GF-D8 (cell line): ENCODE measurements at regions not wholly inside any gene's neighbourhood (a gene's known extent, or its start where the extent isn't known, plus 50 kb on each side); places are given as distances from the start of the nearest gene placed in this dataset.

ENCODE experiments used
- DNase-seq: peaks from one replicate; lab custom pipeline; 2025; lab: John Stamatoyannopoulos, UW

DNA sequence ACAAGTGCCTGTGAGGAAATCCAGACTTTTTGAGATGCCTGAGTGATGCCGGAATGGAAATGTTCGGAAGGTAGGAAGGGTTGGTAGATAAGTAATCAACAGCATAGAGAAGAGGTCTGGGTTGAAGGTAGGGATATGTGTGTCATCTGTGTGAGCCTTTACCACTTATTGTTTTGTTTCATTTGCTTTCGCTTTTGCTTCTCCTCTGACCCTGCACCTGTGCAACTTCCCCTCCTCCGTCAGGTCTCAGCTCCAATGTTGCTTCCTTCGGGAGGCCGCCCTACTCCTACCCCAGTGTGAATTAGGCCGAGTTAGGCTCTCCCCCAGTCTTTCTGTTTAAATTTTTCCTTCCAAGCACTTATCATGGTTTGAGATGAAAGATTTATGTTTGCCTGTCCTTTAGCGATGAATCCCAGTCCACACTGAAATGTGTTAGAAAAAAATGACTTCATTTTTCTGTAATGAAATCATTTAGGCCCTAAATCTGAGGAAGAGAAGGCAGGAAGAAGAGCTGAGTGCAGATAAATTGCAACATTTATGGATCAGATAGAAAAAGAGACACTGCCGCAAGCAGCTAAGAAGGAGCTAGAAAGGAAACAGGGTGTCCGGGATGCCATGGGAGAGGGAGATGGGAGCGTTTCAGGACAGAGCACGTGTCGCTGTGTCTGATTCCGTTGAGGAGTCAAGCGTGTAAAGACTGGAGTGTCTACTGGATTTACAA, 139.6 kb upstream of the PELI1 start:
- DNase-seq: no peak

DNA sequence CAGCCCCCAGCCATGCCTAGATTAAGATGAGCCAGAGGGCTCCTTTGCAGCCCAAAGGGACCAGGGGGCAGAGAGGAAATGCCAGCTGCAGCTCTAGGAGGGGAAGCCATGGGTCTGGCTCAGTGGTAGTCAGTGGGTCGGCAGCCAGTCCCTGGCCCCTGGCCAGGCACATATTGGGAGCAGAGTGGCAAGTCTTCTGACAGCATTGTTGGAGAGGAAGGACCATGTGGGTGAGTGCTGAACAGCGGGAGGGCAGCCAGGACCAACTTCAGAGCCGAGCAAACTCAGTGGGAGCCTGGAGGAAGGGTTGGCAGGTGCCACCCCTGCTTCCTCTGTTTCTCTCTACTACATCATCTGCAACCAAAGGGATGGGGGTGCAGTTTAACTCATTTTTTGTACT, 140.5 kb upstream of the PELI1 start:
- no peak for DNase-seq

DNA sequence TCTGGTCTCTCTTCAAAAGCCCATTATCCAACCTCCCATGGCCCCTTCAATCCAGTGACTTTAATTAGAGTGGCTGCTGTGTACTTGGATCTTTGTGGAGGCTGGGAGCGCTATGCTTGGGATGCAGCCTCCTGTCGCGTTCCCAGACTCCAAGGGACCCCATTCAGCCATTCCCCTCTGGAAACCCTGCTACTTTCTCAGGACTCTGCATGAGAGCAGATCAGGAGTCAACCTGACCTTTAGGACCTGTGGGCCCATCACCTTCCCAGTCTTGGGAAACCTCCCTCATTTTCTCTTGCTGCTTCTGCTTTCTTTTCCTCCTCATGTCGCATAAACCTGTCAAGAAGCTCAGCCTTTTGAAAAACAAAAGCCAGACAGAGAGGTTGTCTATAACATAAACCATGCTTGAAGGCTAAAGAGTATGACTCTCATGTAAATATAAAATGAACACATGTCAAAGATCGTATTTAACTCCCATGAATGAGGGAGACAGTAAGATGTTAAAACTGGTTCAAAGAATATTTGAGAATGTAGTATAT, 143.1 kb upstream of the PELI1 start:
- DNase-seq: no peak

DNA sequence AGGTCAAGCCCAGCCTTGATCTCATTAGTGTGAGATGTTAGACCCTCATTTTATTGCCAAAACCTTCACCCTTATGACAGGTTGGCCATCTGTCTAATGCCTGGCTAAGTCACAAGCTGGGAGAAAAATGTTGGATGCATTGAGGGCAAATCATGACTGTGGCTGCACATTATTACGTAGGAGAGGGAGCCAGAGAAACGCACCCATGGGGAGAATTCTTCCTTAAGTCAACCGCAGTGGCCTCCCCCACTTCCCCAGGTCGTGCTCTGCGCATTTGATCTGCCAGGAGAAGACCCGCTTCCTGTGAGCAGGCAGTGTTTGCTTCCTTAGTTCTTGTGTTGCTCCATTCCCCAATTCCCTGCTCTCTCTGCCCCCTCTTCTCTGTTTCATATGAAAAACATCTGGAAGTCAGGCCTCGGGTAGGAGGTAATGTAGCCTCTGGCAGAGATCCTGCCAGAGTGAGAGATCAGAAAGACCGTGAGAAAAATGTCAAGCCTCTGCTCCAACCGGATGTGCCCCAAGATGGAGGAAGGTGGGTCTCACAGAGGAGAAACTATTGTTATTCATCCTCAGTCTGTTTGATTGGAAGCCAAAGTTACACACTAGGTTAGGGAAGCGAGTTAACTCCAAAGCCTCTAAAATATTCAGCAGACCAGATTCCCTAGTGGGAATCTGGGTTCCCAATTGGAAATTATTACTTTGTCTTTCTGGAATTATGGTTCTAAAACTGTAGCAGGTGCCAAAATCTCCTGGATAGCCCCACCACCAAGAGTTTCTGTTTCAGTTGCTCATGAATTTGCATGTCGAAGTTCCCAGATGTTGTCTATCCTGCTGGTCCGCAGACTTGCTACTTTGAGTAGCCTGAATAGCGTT, 144.3 kb upstream of the PELI1 start:
- DNase-seq: no peak

DNA sequence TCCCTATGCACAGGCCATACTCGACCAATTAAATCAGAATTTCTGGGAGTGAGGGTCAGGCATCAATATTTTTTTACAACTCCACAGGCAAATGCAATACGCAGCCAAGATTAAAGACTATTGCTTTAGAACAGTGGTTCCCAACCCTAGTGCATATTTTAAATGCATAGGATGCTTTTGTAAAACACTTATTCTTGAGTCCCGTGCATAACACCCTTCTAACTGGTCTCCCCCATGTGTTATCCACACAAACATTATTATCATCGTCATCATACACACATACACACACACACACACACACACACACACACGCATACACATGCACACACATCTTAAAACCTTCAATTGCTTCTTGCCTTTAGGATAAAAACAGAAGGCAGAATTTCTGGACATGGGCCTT, 145.0 kb upstream of the PELI1 start:
- no peak for DNase-seq

DNA sequence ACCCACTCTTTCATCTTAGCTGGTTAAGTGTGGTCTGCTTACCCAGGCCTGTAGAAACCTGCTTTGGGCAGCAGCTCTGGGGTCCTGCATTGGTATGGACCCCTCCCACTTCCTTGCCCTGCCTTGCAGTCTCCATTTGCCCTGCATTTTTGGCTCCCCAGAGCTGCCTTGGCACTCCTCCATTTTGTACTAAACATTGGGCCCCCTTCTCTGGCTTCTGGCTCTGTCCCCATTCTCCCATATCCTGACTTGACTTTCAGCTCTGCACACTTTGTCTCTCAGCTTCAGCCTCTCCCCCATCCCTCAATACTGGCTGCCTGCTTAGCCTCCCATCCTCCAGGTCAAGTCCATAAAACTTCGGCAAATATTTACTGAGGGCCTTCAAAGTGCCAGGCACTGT, 145.5 kb upstream of the PELI1 start:
- DNase-seq: no peak

DNA sequence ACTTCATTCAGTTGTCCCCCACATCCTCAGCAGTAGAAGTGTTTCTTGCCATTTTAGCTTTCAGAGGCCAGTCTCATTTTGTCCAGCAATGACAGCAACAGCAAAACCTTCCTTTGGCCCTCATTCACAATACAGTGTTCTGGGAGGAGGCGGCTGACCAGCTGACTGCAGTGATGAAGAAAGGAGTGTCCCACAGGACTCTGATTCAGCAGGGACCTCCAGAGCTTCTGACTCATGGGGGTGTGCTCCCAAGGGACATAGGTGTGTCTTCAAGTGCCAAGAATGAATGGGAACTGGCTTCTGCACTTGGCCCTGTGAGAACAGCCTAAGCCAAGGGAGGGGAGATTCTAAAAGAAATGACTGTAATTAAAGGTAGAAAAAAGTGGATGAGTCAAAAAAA, 147.0 kb upstream of the PELI1 start:
- no peak for DNase-seq

DNA sequence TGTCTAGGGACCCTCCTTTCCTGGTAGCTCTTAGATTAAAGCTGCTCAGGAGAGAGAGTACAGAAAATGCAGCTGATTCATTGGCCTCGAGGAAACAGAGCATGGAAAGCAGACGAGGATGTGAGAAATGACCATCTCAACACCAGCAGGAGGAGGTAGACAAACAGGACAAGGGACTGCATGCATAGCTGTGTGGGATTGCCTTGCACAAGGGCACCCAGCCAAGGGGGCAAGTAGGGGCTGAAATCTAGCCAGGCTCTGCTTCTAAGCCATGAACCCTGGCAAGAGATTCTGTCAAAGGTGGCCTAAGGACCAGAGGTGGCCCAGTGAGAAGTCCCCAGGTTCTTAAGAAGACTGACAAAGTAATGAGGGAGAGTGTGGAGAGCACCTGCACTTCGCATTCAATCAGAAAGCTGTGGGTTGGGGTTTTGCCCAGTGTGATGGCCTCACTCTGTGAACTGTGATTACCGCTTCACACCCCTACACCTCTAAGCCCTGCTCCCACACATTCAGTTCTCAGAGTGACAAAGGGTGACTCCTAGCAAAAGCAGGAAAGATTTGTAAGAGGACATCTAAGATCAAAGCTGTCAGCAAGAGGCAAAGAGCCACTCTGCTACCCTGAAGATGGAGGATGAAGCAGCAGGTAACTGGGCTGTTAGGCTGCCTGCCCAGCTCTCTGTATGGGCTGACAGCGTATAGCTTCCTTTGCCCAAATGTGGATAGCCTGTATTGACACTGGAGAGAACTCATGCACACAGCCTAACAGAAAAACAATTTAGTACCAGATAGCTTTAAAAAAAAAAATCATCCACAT, 151.3 kb upstream of the PELI1 start:
- no peak for DNase-seq

DNA sequence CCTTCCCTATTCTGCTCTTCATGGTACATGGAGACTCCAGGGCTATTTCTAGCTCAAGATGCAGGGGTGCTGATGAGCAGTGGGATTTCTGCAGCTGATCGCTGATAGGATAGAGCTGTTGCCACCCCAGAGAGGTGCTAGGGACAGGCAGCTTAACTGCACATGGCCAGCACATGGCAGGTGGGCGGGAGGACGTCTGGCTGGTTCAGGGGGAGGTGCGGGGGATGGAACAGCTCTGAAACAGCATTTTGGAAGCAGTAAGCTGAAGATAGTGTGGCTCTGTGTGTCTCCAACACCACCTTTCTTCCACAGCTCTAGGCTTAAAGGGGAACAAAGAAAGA, 151.9 kb upstream of the PELI1 start:
- no peak for DNase-seq

DNA sequence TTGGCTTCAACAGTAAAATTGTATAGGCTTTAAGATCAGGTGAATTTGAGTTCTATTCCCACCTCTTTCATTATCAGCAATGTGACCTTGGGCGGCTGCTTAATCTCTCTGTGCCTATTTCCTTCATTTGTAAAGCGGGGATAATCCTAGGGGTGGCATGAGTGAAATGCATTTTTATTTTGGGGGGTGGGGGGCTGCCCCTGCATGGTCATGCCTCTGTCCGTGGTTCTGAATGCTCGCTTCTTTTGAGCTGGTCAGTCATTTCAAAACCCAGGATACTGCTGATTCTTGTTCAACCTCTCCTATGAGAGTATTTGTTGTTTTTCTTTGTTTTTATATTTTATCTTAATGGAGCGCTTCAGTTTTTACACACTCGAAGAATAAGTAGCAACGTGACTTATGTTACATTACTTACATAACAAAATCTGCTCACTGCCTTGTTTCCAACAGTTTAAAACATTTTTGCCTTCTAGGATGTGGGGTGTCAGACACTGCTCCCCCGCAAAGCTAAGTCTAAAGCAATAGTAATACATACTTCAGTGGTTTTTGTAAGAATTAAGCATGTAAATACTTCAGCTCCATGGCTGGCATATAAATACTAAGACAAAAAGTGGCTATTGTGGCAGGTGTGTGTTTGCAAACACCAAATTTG, 152.6 kb upstream of the PELI1 start:
- no peak for DNase-seq

DNA sequence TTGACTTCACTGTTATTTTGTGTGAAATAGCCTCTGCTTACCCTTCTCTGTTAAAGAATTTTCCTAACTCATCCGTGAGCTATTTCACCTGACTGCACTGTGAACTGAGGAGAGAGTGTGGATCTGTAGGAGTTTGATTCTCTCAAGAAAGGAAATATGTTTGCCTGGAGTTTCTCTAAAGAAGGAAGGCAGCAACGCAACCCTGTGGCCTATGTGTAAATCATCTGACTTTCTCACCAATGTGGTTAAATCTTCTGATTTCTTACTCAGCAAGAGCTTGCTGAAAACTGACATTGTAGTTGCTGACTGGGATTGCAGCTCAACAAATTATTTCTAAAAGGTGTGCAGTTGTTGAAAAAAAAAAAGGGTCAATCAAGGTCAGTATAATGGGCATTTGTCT, 153.9 kb upstream of the PELI1 start:
- DNase-seq: no peak

DNA sequence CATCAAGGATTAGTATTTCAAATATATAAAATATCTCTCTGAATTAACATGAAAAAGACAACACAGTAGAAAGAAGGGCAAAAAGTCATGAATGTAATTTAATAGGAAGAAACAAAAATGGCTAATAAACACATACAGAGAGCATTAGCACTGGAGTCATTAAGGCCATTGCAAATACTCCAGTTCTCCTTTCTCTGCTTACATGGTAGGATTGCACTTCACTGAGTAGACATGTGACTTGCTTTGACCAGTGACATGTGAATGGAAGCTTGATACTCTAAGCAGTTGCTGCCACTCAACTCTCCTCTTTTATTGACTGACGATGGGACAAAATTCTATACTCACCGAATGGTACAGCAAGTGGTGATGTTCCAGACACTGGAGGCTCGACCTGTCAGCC, 153.9 kb upstream of the LGALSL start:
- DNase-seq: no peak

DNA sequence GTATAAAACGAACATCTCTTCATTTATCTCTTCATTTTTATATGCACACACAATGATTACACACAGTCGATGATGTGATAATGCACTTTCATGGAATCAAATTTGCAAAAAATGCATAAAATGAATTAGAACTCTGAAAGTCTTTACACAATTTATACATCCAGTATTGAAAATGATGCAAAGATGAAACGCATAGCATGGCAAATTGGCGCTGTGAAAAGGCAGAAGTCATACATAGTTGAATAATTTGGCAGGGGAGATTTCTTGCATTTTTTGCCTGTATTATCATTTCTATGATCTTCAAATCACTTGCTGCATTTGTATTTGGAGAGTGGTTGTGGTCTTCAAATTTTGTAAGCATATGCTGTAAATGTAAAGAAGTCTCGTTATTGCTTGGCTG, 150.7 kb upstream of the LGALSL start:
- no peak for DNase-seq

DNA sequence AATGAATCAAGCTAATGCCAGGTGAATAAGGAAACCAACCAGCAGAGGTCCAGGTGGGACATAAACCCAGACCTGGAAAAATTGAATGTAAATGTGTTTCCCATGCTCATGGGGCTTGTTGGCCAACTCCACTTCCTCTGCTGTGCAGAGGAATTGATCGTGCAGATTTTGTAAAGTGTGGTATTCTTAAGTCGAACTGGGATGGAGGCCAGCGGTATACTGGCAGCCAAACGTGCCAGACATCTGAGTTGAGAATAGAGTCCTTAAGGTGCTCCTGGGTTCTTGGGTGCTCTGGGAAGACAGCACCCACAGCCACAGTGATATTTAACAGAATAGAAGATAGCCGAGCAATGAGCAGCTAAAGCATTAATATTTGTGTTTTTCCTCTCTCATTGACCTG, 146.5 kb upstream of the LGALSL start:
- no peak for DNase-seq

DNA sequence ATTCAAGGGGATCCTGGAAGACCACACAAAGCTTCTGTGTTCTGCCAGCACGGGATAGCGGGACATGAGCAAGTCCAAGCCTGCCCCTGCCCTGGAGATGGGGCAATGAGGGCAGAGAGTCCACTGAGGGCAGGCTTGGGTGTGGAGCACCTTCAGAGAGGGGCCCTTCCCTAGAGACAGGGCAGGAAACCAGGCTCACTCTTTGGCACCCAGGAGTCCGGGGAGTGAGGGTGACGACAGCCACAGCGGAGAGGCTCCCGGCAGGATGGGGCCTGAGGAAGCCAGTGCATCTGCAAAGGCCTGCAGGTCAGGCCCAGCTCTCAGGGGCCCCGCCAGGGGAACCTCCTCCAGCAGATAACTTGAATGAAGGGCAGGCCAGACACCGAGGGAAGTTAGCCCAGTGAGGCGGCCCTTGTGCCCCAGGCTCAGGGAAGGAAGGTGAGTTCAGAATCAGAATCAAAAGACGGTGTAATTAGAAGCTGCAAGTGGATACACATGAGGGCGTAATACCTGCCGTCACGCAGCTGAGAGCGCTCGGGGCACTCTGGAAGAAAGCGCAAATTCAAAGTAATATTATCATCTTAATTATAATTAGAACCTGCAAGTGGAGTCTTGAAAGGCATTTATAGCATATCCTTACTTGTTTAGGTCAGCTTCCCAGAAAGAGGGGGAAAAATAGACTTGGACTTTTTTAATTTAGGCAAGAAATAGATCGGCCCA, 142.6 kb upstream of the LGALSL start:
- no peak for DNase-seq

DNA sequence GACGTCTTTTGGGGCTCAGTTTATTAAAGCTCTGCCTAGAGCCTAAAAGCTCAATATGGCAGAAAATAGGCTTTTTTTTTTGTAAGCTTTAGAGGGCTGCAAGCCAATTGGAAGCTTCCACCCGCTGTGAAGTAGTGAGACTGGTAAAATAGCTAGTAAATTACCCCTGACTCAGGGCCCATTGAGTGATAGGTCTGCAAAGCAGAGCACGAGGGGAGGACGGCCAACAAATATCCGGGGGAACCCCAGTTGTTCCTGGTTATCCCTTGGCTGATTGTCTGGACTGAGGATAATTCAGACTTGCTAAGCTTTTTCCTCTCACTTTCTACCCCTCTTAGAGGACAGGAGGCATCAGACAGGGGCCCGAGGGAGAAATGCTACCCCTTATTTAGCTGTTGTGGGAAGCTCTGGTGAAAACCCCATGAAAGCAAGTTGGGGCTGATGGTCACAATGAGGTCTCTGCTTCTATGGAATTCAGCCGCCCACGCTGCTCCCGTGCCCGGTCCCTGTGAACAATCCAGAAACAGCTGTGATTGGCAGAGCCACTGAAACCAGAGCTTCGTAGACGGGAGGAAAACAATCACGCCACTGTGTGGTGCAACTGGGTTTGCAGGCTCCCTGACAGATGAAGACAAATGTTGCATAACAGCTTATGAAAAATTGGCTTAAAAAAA, 141.9 kb upstream of the LGALSL start:
- DNase-seq: no peak

DNA sequence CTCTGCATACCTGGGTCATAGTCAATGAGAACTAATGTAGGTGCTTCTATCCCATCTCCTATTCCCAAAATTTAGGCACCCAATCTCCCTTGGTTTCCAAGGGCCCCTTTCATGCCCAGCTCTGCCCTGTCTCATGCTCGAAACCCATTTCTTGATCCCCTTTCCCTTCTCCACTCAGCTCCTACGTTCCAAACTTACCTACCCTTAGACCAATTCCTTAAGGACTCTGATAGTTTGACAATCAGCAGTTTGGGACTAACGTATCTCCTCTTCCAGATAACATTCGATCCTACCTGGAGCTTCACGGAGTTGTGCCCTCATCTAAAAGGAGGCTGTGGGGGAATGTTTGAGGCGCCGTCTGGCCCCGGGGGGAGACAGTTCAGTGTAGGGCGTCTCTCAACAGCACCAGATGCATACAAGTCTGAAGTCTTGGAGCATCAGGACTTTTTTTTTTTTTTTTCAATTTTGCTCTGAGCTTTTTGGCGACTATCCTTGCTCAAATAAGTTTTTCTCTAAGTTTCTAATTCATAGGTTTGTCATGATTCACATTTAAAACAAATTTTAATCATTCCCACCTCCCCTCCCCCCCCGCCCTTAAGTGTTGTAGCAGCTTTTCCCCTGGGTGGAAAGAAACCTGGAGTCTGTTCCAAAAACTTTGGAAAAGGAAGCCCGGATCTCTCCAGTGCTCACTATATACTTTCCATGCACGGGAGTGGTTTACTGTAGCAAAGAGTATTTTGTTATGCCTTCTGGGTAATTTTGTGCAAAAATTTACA, 141.2 kb upstream of the LGALSL start:
- no peak for DNase-seq

DNA sequence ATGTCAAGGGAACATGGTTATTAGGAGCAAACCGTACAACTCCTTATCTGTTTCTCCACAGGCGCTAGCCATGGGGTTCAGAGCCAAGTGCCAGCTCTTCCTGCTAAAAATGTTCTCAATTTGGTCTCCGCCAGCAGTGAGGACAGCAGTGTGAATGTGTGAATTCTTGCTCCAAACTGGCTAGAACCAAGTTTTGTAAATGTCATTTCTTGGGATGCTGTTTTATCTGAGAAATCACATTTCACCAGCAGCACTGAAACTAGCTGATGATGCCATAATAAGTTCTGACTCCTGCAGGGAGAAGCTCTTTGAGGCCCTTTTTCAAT, 140.6 kb upstream of the LGALSL start:
- no peak for DNase-seq

DNA sequence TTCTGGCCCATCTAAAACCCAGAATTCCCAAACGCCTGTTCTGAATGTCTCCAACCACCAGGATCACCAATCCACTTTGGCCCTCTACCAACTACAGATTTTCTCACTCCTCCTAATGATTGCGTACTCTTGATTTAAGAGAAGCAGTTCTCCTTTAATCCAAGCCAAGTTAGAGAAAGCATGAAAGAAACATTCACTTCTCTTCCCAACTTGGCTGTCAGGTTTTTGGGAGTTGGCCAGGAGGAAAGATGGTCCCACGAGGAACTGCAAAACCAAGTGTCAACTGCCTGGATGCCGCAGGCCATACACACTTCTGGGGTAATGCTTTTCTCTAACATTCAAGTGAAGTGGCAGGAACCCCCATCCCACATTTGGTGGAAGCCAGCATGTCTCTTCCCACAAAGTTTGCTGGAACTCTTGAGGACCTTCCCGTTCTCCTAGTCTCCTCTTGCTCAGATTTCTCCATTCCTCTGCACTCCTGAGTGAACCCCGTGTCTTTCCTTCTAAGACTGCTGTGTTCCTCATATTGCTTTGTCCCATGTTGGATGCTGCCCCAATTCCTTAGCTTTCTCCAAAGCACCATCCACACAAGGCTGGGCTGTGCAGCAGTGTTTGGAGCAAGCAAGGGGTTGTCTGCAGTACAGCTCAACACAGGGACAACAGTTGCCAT, 138.5 kb upstream of the LGALSL start:
- DNase-seq: no peak
